K562 (cell line): ENCODE measurements at regions not wholly inside any gene's neighbourhood (a gene's known extent, or its start where the extent isn't known, plus 50 kb on each side); places are given as distances from the start of the nearest gene placed in this dataset.

Experiments
- ATAC-seq: fragments of 200-7000 bp; cut with Tn5 transposase; 3 replicates; pipeline ENCODE4 v1.9.1; 2020; ENCODE audit warnings: moderate library complexity
- BruUV-seq: library from RNA; stranded (reverse); fragments of 400-500 nt; replicated peaks from 2 replicates; lab custom pipeline; 2021; lab: Mats Ljungman, UMichigan
- CTCF ChIA-PET: fragments of 300-600 bp; formaldehyde crosslinking; extraction: SDS; loops from one replicate; lab custom pipeline; 2021; ENCODE audit warnings: low intra/inter-chr PET ratio; lab: Yijun Ruan, JAX
- POLR2A ChIA-PET: fragments of 300-600, 350-650 bp; sonication (Branson Sonifier 250); formaldehyde crosslinking; extraction: SDS; loops from one replicate; lab custom pipeline; 2021; ENCODE audit warnings: antibody characterized with exemption, inconsistent platforms; lab: Yijun Ruan, JAX
- DNase-seq, 4 experiments: peaks; one replicate each; pipeline versions ENCODE4 v3.0.0 to v3.0.0-alpha.2; 2011 to 2018; ENCODE audit warnings: low spot score in 3 of 4, mixed read lengths in 3 of 4; ENCODE audit errors: extremely low read depth in 1 of 4
- FAIRE-seq: peaks from 2 replicates; lab custom pipeline; 2011; peaks lifted over from hg19 to GRCh38; lab: Jason Lieb, UNC
- H2AFZ ChIP-seq: 2 replicates; pipeline ENCODE4 v1.6.0; 2011; ENCODE audit warnings: low read depth, low read length, control low read depth, inconsistent platforms
- H3K27ac ChIP-seq: fragments of 200-600 bp; 3 replicates; pipeline ENCODE4 v1.8.0; 2011; ENCODE audit warnings: low read depth, mild to moderate bottlenecking, control low read depth, inconsistent platforms, low read length, moderate library complexity, mixed read lengths; ENCODE audit errors: extremely low read depth
- H3K27me3 ChIP-seq, 2 experiments: fragments of 300-600 bp in 1 of 2; 2 replicates in 1 of 2; 3 replicates in 1 of 2; pipeline versions ENCODE4 v1.6.0 to v1.8.0; 2011; ENCODE audit warnings: inconsistent platforms in 2 of 2, low read length in 2 of 2, mild to moderate bottlenecking in 1 of 2, mixed read lengths in 1 of 2, moderate library complexity in 1 of 2; ENCODE audit not compliant: control insufficient read depth in 2 of 2, insufficient read depth in 2 of 2
- H3K36me3 ChIP-seq: fragments of 300-600 bp; 3 replicates; pipeline ENCODE4 v1.8.0; 2011; ENCODE audit warnings: mild to moderate bottlenecking, low read length, inconsistent platforms; ENCODE audit not compliant: control insufficient read depth, insufficient read depth
- H3K4me1 ChIP-seq, 2 experiments: fragments of 200-600 bp in 1 of 2; replicated peaks in 1 of 2; 2 replicates in 1 of 2; 3 replicates in 1 of 2; pipeline versions ENCODE4 v1.5.1 to v1.8.0; 2011; ENCODE audit warnings: inconsistent platforms in 2 of 2, low read length in 2 of 2, mild to moderate bottlenecking in 1 of 2, mixed read lengths in 1 of 2, moderate library complexity in 1 of 2; ENCODE audit not compliant: control insufficient read depth in 2 of 2, insufficient read depth in 2 of 2
- H3K4me2 ChIP-seq: 2 replicates; pipeline ENCODE4 v1.6.1; 2011; ENCODE audit warnings: low read length, control low read depth, inconsistent platforms, mixed read lengths; ENCODE audit not compliant: insufficient read depth
- H3K4me3 ChIP-seq: fragments of 200-600 bp; sonication (generic), shearing (Covaris generic); 2 replicates; pipeline ENCODE4 v1.5.1; 2016; ENCODE audit warnings: control low read depth, inconsistent platforms
- H3K79me2 ChIP-seq: fragments of 200-600 bp; 3 replicates; pipeline ENCODE4 v1.8.0; 2011; ENCODE audit warnings: low read length, inconsistent platforms; ENCODE audit not compliant: control insufficient read depth, insufficient read depth
- H3K9ac ChIP-seq, 2 experiments: 2 replicates each; pipeline versions ENCODE4 v1.6.0 to v1.6.1; 2011; ENCODE audit warnings: low read depth in 2 of 2, low read length in 2 of 2, control low read depth in 1 of 2, inconsistent platforms in 1 of 2, mild to moderate bottlenecking in 1 of 2, mixed read lengths in 1 of 2; ENCODE audit not compliant: insufficient read depth in 1 of 2
- H3K9me1 ChIP-seq: one replicate; pipeline ENCODE4 v1.6.0; 2011; ENCODE audit warnings: inconsistent platforms, mild to moderate bottlenecking, low read length, moderate library complexity; ENCODE audit not compliant: control insufficient read depth, insufficient read depth
- H3K9me3 ChIP-seq: replicated peaks from 2 replicates; pipeline ENCODE4 v1.5.1; 2011; ENCODE audit warnings: low read depth, low read length, inconsistent platforms; ENCODE audit not compliant: control insufficient read depth, insufficient read depth
- H4K20me1 ChIP-seq: replicated peaks from 2 replicates; pipeline ENCODE4 v1.6.1; 2011; ENCODE audit warnings: low read length, inconsistent platforms, mixed read lengths; ENCODE audit not compliant: control insufficient read depth, insufficient read depth
- BRF1 ChIP-seq: IDR thresholded peaks from 3 replicates; pipeline ENCODE4 v1.6.1; 2011; ENCODE audit warnings: borderline replicate concordance, mild to moderate bottlenecking; ENCODE audit not compliant: insufficient read length; ENCODE audit errors: extremely low read depth
- CBFA2T2 ChIP-seq: fragments of 450-650 bp; conservative IDR thresholded peaks from 2 replicates; pipeline ENCODE4 v1.6.1; 2017; ENCODE audit warnings: mild to moderate bottlenecking
- CTCF ChIP-seq, 3 experiments: IDR thresholded peaks in 2 of 3; conservative IDR thresholded peaks in 1 of 3; 2 replicates each; pipeline ENCODE4 v1.5.1; 2011 to 2012; ENCODE audit warnings: low read length in 3 of 3, mild to moderate bottlenecking in 3 of 3, control low read depth in 2 of 3, improper control_type of control experiment in 1 of 3, inconsistent platforms in 1 of 3, low read depth in 1 of 3, mixed read lengths in 1 of 3, moderate library complexity in 1 of 3; ENCODE audit not compliant: insufficient read depth in 2 of 3
- HDGF ChIP-seq: fragments of 450-650 bp; IDR thresholded peaks from 2 replicates; pipeline ENCODE4 v1.6.1; 2016
- KLF13 ChIP-seq: fragments of 450-650 bp; IDR thresholded peaks from 2 replicates; pipeline ENCODE4 v1.6.1; 2016; ENCODE audit warnings: missing genetic modification characterization, low read depth, mild to moderate bottlenecking, missing compliant biosample characterization, moderate library complexity, borderline replicate concordance
- MTA2 ChIP-seq: fragments of 450-650 bp; IDR thresholded peaks from 2 replicates; pipeline ENCODE4 v1.6.1; 2016; ENCODE audit warnings: low read depth
- NFIX ChIP-seq: fragments of 250-450 bp; sonication (Bioruptor Pico); IDR thresholded peaks from 2 replicates; pipeline ENCODE4 v1.4.0; 2020; ENCODE audit warnings: low read depth, mild to moderate bottlenecking, moderate library complexity
- PBX2 ChIP-seq, 2 experiments: IDR thresholded peaks in 1 of 2; conservative IDR thresholded peaks in 1 of 2; 2 replicates each; pipeline ENCODE4 v1.6.1; 2016; ENCODE audit warnings: low read depth in 2 of 2, mild to moderate bottlenecking in 1 of 2, missing compliant biosample characterization in 1 of 2, missing genetic modification characterization in 1 of 2, moderate library complexity in 1 of 2
- POLR3A ChIP-seq: IDR thresholded peaks from 2 replicates; pipeline ENCODE4 v1.6.1; 2011; ENCODE audit warnings: borderline replicate concordance, mild to moderate bottlenecking, moderate library complexity; ENCODE audit not compliant: insufficient read length, insufficient read depth; ENCODE audit errors: extremely low read depth
- SRSF3 ChIP-seq: fragments of 200-400 bp; formaldehyde crosslinking; IDR thresholded peaks from 2 replicates; pipeline ENCODE4 v1.6.1; 2016; ENCODE audit warnings: mild to moderate bottlenecking, low read length, moderate library complexity; ENCODE audit not compliant: insufficient read depth
- ZNF431 ChIP-seq: sonication (generic); formaldehyde crosslinking; IDR thresholded peaks from 2 replicates; pipeline ENCODE4 v1.8.0; 2022; ENCODE audit warnings: mild to moderate bottlenecking, missing genetic modification reagents
- WGBS: fragments of 100-300 bp; shearing (Covaris generic); methylation state at CpG from one replicate; pipeline ENCODE4 v1.1.6; 2016; ENCODE audit warnings: low coverage, mixed read lengths; ENCODE audit not compliant: insufficient coverage; ENCODE audit errors: missing lambda C conversion rate; 5-methylcytosine and 5-hydroxymethylcytosine counted together
- in situ Hi-C: fragments of 300-500 bp; cut with MboI; formaldehyde crosslinking; loops from 4 replicates; pipeline ENCODE4 v1.15.0; 2018; ENCODE audit warnings: inconsistent platforms, mixed read lengths
- intact Hi-C: fragments of 100-400 bp; cut with micrococcal nuclease; formaldehyde crosslinking; loops from 2 replicates; pipeline ENCODE4 v1.14.2; 2022

- CTCF ChIA-PET: no interaction called here
- Histone ChIP-seq H3K9me3 (no peaks in the 10 kb centered on the region), H3K79me2 (no peaks in the 10 kb centered on the region), H3K27ac (no peak overlapping the region), H3K4me3 (no peak overlapping the region), H3K4me1 (no peaks in the 10 kb centered on the region), H4K20me1 (no peaks in the 10 kb centered on the region), H3K27me3 (peaks cover 0 to 2% of the 10 kb centered on the region in 2 experiments; a peak in 2 of 5 replicates)
- BruUV-seq: no TSS peak
- intact Hi-C loops: loop anchor here (10.0 kb wide), 1 partner anchor 332 kb away; no protein-coding TSS in a partner anchor
- in situ Hi-C loops: no loop called here
- ATAC-seq (no peak; the same call in 2 of the 3 replicates), DNase-seq (no peak)
- TF ChIP-seq CTCF (IDR thresholded peaks at IDR 0.05 in 2 of 3, conservative IDR thresholded peaks at IDR 0.05 in 1 of 3; ENCODE audit: insufficient read depth in 2 of 3, low read depth in 1 of 3, low read length in 3 of 3): no peak
- TF ChIP-seq KLF13 (tag): no peak
- no peak for TF ChIP-seq POLR3A
- no peak for TF ChIP-seq PBX2 (CRISPR knock-in tag; IDR thresholded peaks at IDR 0.05; ENCODE audit: low read depth)
- TF ChIP-seq PBX2 (tag; conservative IDR thresholded peaks at IDR 0.05; ENCODE audit: low read depth): no peak
- TF ChIP-seq NFIX (CRISPR knock-in tag): no peak
- TF ChIP-seq CBFA2T2: no peak
- TF ChIP-seq ZNF431: no peak
- TF ChIP-seq SRSF3: no peak
- TF ChIP-seq MTA2: no peak
- TF ChIP-seq BRF1: no peak
- TF ChIP-seq HDGF: no peak
- TF ChIP-seq, all 486 proteins: peak for 0
- H3K4me2 ChIP-seq: no peak overlapping the region
- POLR2A ChIA-PET: no interaction called here
- WGBS: 0% methylated on average over 6 of the region's 6 CpGs
- no peak overlapping the region for H2AFZ ChIP-seq
- no peaks in the 10 kb centered on the region for H3K36me3 ChIP-seq
- no peak overlapping the region for H3K9ac ChIP-seq
- H3K9me1 ChIP-seq: no peaks in the 10 kb centered on the region
- no peak for FAIRE-seq
Measured at GRCh38 chr14:24712909-24713308, 78.9 kb upstream of the GZMB start.
